Osteocyte (in vitro differentiated cells): ENCODE measurements at regions not wholly inside any gene's neighbourhood (a gene's known extent, or its start where the extent isn't known, plus 50 kb on each side); places are given as distances from the start of the nearest gene placed in this dataset.

Experiments
- DNase-seq: peaks from one replicate; pipeline ENCODE4 v3.0.0; 2021; ENCODE audit warnings: mixed read lengths; ENCODE audit not compliant: unreplicated experiment; ENCODE audit errors: extremely low spot score
- H3K27ac Mint-ChIP-seq: one replicate; pipeline ENCODE4 v1.8.0; 2021; ENCODE audit warnings: mild to moderate bottlenecking, mixed read lengths; ENCODE audit not compliant: unreplicated experiment
- H3K27me3 Mint-ChIP-seq: one replicate; pipeline ENCODE4 v1.8.0; 2021; ENCODE audit warnings: mixed read lengths; ENCODE audit not compliant: unreplicated experiment
- H3K36me3 Mint-ChIP-seq: one replicate; pipeline ENCODE4 v1.8.0; 2021; ENCODE audit warnings: mixed read lengths; ENCODE audit not compliant: unreplicated experiment
- H3K4me1 Mint-ChIP-seq: one replicate; pipeline ENCODE4 v1.8.0; 2021; ENCODE audit warnings: mixed read lengths; ENCODE audit not compliant: unreplicated experiment
- H3K4me3 Mint-ChIP-seq: one replicate; pipeline ENCODE4 v1.8.0; 2021; ENCODE audit warnings: mild to moderate bottlenecking, moderate library complexity, mixed read lengths; ENCODE audit not compliant: unreplicated experiment
- H3K9me3 Mint-ChIP-seq: one replicate; pipeline ENCODE4 v1.8.0; 2021; ENCODE audit warnings: mixed read lengths; ENCODE audit not compliant: unreplicated experiment
- TF ChIP-seq, protein P1 (sequence below): fragments of 200-600 bp; sonication (generic); IDR thresholded peaks from 2 replicates; pipeline ENCODE4 v1.5.0; 2021; ENCODE audit warnings: antibody characterized with exemption, mild to moderate bottlenecking, moderate library complexity

- Mint-ChIP-seq H3K36me3 (no peaks in the 10 kb centered on the region), H3K9me3 (no peaks in the 10 kb centered on the region), H3K4me3 (no peak overlapping the region), H3K27ac (no peak overlapping the region), H3K4me1 (peaks cover 12% of the 10 kb centered on the region), H3K27me3 (no peaks in the 10 kb centered on the region)
- no peak for DNase-seq
- TF ChIP-seq, protein P1, sequence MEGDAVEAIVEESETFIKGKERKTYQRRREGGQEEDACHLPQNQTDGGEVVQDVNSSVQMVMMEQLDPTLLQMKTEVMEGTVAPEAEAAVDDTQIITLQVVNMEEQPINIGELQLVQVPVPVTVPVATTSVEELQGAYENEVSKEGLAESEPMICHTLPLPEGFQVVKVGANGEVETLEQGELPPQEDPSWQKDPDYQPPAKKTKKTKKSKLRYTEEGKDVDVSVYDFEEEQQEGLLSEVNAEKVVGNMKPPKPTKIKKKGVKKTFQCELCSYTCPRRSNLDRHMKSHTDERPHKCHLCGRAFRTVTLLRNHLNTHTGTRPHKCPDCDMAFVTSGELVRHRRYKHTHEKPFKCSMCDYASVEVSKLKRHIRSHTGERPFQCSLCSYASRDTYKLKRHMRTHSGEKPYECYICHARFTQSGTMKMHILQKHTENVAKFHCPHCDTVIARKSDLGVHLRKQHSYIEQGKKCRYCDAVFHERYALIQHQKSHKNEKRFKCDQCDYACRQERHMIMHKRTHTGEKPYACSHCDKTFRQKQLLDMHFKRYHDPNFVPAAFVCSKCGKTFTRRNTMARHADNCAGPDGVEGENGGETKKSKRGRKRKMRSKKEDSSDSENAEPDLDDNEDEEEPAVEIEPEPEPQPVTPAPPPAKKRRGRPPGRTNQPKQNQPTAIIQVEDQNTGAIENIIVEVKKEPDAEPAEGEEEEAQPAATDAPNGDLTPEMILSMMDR = no peak
Measured at GRCh38 chr5:106093134-106093533, 1577.6 kb downstream of the EFNA5 start.

DNA sequence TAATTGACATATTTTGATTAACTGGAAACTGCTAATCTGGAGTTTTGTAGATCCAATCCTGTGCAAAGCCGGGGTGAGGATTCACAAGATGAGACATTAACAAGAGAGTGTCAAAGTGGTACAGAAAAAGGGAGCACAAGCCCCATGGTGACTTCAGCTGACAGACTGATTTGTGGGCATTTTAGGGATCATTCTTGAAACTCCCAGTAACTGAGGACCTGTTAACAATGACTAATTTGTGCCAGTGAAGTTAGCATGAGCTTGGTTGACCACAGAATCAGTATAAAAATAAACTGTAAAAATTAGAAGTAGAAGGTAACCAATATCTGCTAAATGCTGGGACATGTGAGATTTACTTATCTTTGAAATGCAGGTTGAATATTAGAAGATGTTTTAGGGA is 1578.3 kb downstream of the EFNA5 start:
- peaks cover 12% of the 10 kb centered on the region for H3K4me1 Mint-ChIP-seq
- TF ChIP-seq, protein P1 = no peak
- no peak for DNase-seq
- no peak overlapping the region for H3K4me3 Mint-ChIP-seq
- no peak overlapping the region for H3K27ac Mint-ChIP-seq
- no peaks in the 10 kb centered on the region for H3K9me3 Mint-ChIP-seq
- H3K27me3 Mint-ChIP-seq = no peaks in the 10 kb centered on the region
- H3K36me3 Mint-ChIP-seq = no peaks in the 10 kb centered on the region

DNA sequence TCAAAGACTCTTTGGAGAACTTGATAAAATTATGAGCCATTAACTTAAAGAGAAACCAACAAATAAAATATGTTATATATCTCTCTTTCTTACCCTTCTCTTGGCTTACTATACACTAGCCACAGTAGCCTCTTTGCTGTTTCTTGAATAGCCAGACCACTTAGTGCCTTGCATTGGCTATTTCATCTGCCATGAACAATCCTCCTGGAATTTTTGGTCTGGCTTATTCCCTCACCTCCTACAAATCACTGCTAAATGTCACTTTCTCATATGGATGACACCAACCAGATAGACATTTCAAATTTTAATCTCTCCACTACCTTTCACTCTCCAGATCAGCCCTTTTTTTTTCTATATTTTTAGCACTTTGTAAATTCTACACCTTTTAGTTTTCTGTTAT is 1581.7 kb downstream of the EFNA5 start:
- no peak for DNase-seq
- Mint-ChIP-seq H3K27ac (no peak overlapping the region), H3K4me3 (no peak overlapping the region), H3K9me3 (no peaks in the 10 kb centered on the region), H3K27me3 (no peaks in the 10 kb centered on the region), H3K4me1 (peaks cover 8% of the 10 kb centered on the region), H3K36me3 (no peaks in the 10 kb centered on the region)
- TF ChIP-seq, protein P1 = no peak

DNA sequence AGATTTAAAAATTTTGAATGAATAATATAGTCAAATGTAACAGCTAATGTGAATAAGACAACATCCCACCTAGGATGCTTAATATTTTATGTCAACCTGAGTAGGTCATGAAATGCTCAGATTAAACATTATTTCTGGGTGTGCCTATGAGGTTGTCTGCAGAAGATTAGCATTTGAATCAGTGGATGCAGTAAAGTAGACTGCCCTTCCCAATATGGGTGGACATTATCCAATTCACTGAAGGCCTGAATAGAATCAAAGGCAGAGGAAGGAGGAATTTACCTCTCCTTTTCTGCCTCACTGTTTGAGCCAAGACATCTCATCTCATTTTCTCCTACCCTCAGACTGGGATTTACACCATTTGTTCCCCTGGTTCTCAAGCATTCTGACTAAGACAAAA is 1582.3 kb downstream of the EFNA5 start:
- Mint-ChIP-seq H3K27ac (no peak overlapping the region), H3K36me3 (no peaks in the 10 kb centered on the region)
- TF ChIP-seq, protein P1 = no peak

GRCh38 chr5:106086352-106086751 is 1584.4 kb downstream of the EFNA5 start:
- H3K4me3 Mint-ChIP-seq = no peak overlapping the region
- H3K27me3 Mint-ChIP-seq = no peaks in the 10 kb centered on the region
- no peaks in the 10 kb centered on the region for H3K36me3 Mint-ChIP-seq
- no peak overlapping the region for H3K27ac Mint-ChIP-seq
- no peaks in the 10 kb centered on the region for H3K9me3 Mint-ChIP-seq
- TF ChIP-seq, protein P1 = no peak
- peaks cover 4% of the 10 kb centered on the region for H3K4me1 Mint-ChIP-seq
- DNase-seq = no peak

More for the DNA sequence above, 1582.3 kb downstream of the EFNA5 start:
- no peak for DNase-seq
- peaks cover 4% of the 10 kb centered on the region for H3K4me1 Mint-ChIP-seq
- no peaks in the 10 kb centered on the region for H3K27me3 Mint-ChIP-seq
- H3K4me3 Mint-ChIP-seq = no peak overlapping the region
- H3K9me3 Mint-ChIP-seq = no peaks in the 10 kb centered on the region
